ENCODE measurements at regions not wholly inside any gene's neighbourhood (a gene's known extent, or its start where the extent isn't known, plus 50 kb on each side); places are given as distances from the start of the nearest gene placed in this dataset.

DNA sequence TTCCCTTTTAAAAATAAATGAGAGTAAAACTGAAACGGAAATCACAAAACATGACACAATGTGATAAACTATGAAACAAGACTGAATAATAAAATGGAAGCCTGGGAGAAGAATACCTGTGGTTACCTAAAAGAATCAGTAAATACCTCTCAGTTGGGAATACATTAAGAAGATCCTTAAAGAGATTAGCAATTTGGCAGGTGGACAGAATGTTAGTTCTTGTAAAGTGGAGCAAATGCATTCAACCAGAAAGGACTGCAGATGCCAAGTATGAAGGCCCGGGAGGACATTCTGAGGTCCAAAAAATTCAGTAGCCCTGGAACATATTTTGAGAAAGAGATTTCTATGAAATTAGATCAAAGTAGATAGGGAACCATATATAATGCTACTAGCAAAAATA lies 861.3 kb upstream of the SEL1L start:
- DNase-seq (ENCODE audit: low spot score) = no peak
- TF ChIP-seq, protein P1, sequence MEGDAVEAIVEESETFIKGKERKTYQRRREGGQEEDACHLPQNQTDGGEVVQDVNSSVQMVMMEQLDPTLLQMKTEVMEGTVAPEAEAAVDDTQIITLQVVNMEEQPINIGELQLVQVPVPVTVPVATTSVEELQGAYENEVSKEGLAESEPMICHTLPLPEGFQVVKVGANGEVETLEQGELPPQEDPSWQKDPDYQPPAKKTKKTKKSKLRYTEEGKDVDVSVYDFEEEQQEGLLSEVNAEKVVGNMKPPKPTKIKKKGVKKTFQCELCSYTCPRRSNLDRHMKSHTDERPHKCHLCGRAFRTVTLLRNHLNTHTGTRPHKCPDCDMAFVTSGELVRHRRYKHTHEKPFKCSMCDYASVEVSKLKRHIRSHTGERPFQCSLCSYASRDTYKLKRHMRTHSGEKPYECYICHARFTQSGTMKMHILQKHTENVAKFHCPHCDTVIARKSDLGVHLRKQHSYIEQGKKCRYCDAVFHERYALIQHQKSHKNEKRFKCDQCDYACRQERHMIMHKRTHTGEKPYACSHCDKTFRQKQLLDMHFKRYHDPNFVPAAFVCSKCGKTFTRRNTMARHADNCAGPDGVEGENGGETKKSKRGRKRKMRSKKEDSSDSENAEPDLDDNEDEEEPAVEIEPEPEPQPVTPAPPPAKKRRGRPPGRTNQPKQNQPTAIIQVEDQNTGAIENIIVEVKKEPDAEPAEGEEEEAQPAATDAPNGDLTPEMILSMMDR (IDR thresholded peaks at IDR 0.05; ENCODE audit: borderline replicate concordance, control extremely low read depth, extremely low read depth, insufficient read depth, missing control alignments) = no peak
- in situ Hi-C loops (cut with MboI; ENCODE audit: low sequenced_read_pairs, unreplicated experiment) = no loop called here

DNA sequence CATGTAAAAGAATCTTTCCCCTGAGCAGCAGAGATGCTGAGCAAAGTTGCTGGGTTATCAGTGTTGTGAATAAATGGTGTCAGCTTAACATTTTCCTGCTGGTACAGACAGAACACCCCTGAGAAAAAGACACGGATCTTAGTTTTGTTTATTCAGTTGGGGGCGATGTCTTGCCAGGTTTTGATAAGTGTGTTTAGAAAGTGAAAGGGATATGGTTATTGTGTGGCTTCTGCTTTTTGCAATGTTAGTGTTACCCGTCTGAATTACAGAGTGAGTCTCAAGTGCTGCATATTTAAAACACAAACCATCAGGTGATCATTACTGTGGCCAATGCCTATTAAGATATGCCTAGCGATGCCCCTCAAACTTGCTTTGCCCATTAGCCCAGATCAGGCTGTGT lies 864.6 kb upstream of the SEL1L start:
- TF ChIP-seq, protein P1 (IDR thresholded peaks at IDR 0.05; ENCODE audit: borderline replicate concordance, control extremely low read depth, extremely low read depth, insufficient read depth, missing control alignments) = no peak
- DNase-seq (ENCODE audit: low spot score) = no peak
- in situ Hi-C loops (cut with MboI; ENCODE audit: low sequenced_read_pairs, unreplicated experiment) = no loop called here

DNA sequence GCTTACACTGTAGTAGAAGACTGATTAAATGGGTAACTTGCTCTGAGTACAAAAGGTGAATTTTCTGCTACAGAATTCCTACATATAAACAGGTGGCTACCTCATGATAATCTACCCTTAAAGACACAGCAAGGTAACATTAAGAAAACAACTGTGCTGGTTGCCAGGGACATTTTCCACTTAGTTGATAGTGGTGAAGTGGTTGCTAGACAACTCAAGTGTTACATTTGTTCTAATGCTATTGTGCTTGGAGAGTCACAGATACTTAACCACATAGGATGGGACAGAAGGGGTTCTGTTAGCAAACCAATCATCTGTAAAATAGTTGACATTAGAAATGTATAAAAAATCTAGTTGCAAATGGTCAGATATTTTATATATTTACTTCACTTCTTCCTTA lies 870.3 kb upstream of the SEL1L start:
- in situ Hi-C loops (cut with MboI; ENCODE audit: low sequenced_read_pairs, unreplicated experiment) = no loop called here
- DNase-seq (ENCODE audit: low spot score) = no peak
- TF ChIP-seq, protein P1 (IDR thresholded peaks at IDR 0.05; ENCODE audit: borderline replicate concordance, control extremely low read depth, extremely low read depth, insufficient read depth, missing control alignments) = no peak

DNA sequence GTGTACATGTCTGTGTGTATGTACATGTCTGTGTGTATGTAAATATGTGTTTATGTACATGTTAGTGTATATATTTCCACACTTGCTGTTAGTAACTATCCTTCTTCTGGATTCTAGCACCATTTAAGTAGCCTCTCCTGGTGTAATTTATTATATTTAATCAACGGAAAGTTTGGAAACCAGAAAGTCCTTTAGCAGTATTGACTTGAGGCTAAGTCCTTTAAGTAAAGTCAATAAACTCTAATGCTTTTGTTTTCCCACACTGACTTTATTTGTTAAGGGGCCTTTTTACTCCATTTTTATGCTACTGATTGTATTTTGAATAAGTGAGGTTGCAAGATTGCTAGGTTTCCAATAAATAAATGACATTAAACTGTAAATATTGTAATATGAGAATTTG lies 876.4 kb upstream of the SEL1L start:
- in situ Hi-C loops (cut with MboI; ENCODE audit: low sequenced_read_pairs, unreplicated experiment) = no loop called here
- TF ChIP-seq, protein P1 (IDR thresholded peaks at IDR 0.05; ENCODE audit: borderline replicate concordance, control extremely low read depth, extremely low read depth, insufficient read depth, missing control alignments) = no peak
- DNase-seq (ENCODE audit: low spot score) = no peak

DNA sequence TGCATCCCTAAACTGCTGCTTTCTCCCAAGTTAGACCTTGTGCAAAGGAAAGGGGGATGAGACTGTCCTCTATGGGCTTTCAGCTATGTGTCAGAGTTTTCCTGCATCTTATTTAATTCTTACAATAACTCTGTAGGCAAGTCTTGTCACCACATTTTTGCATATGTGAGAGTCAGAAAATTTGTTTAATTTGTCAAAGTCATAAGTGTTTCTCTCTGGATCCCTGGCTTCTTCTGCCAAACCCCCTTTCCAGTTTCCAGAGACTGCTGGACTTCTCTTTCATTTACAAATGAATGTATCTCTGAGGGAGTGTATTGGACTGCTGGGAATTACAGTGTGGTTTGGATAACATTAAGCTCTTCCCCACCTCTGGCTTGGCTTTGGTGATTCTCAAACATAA lies 877.6 kb upstream of the SEL1L start:
- in situ Hi-C loops (cut with MboI; ENCODE audit: low sequenced_read_pairs, unreplicated experiment) = no loop called here
- TF ChIP-seq, protein P1 (IDR thresholded peaks at IDR 0.05; ENCODE audit: borderline replicate concordance, control extremely low read depth, extremely low read depth, insufficient read depth, missing control alignments) = no peak
- no peak for DNase-seq (ENCODE audit: low spot score)

DNA sequence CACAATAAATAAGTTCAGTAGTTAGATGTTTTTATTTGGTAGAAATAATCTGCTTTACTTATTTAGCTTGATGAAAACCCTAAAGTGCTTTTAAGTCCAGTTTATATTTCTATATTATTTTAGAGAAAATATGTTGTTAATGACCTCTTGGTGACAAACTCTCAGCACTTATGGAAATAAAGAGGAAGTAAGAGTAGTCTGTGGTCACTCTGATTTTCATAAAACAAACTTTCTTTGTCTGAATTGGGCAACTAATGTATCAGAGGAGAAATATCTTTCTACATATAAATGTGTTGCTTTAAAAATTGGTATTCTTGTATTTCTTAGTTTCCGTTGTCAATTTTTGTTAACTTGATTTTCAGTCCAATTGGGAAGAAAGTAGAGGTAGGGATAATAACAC lies 878.9 kb upstream of the SEL1L start:
- DNase-seq (ENCODE audit: low spot score) = no peak
- in situ Hi-C loops (cut with MboI; ENCODE audit: low sequenced_read_pairs, unreplicated experiment) = no loop called here
- TF ChIP-seq, protein P1 (IDR thresholded peaks at IDR 0.05; ENCODE audit: borderline replicate concordance, control extremely low read depth, extremely low read depth, insufficient read depth, missing control alignments) = no peak

Data from GM13976 (cell line).